ENCODE measurements at regions not wholly inside any gene's neighbourhood (a gene's known extent, or its start where the extent isn't known, plus 50 kb on each side); places are given as distances from the start of the nearest gene placed in this dataset.

- POLR2A ChIA-PET = interaction anchor here (2.3 to 4.0 kb wide), 2 partner anchors 13 to 28 kb away, joined by 11 to 32 read pairs; a partner anchor contains a TSS
- CTCF ChIA-PET = interaction anchor here (0.9 to 1.2 kb wide), 2 partner anchors 12 to 145 kb away, joined by 3 to 5 read pairs; a partner anchor contains a TSS
Measured at GRCh38 chr6:26170951-26171841, 84.0 kb downstream of the HFE start.

DNA sequence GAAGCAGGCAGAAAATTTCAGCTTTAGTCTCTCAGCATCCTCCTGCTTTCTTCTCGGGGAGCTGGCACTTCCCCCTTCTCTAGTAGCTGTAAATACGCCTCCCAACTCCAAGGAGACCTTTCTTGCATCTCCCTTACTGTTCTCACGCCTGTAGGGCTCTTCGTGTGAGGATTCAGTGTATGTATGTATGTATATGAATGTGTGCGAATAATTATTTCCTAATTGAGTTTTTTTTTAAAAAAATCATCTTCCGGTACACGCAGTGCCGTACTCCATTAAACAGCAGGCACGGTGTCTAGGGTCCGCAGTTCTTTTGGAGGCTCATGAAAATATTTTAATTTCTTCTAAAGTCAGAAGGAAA lies 85.4 kb downstream of the HFE start:
- no peak for TF ChIP-seq CTCF (IDR thresholded peaks at IDR 0.05; ENCODE audit: insufficient read depth, low read length, missing control alignments)
- POLR2A ChIA-PET = interaction anchor here (0.6 to 4.0 kb wide), 9 partner anchors 11 to 100 kb away, joined by 3 to 32 read pairs (median 5); a partner anchor contains a TSS
- H3K4me3 ChIP-seq (ENCODE audit: low read depth, low read length) = peak overlapping the region; percentile 57
- CTCF ChIA-PET = interaction anchor here (0.6 to 3.0 kb wide), 7 partner anchors 10 to 423 kb away, joined by 3 to 34 read pairs (median 4); partner anchors contain the start of gene ABT1
- no peak for DNase-seq (ENCODE audit: low read depth, low spot score)

More at GRCh38 chr6:26170951-26171841, 84.0 kb downstream of the HFE start:
- TF ChIP-seq CTCF (IDR thresholded peaks at IDR 0.05; ENCODE audit: insufficient read depth, low read length, missing control alignments) = no peak
- H3K4me3 ChIP-seq (ENCODE audit: low read depth, low read length) = peak overlapping the region; percentile 57
- DNase-seq (ENCODE audit: low read depth, low spot score) = no peak

DNA sequence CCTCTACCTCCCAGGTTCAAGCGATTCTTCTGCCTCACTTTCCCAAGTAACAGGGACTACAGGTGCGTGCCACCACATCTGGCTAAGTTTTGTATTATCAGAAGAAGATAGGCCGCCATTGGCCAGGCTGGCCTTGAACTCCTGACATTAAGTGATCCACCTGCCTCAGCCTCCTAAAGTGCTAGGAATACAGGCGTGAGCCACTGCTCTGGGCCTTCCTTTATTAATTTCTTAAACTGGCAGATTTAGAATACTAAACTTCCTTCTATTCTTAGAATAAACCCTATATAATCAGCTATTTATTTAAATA lies 86.6 kb downstream of the HFE start:
- ChIA-PET CTCF (interaction anchor here (0.8 to 3.0 kb wide), 14 partner anchors 9 to 930 kb away, joined by 3 to 34 read pairs (median 4); partner anchors contain the start of gene ABT1), POLR2A (interaction anchor here (1.0 to 4.0 kb wide), 4 partner anchors 9 to 50 kb away, joined by 4 to 32 read pairs (median 8); a partner anchor contains a TSS)
- no peak overlapping the region for H3K4me3 ChIP-seq (ENCODE audit: low read depth, low read length)
- no peak for DNase-seq (ENCODE audit: low read depth, low spot score)
- no peak for TF ChIP-seq CTCF (IDR thresholded peaks at IDR 0.05; ENCODE audit: insufficient read depth, low read length, missing control alignments)

DNA sequence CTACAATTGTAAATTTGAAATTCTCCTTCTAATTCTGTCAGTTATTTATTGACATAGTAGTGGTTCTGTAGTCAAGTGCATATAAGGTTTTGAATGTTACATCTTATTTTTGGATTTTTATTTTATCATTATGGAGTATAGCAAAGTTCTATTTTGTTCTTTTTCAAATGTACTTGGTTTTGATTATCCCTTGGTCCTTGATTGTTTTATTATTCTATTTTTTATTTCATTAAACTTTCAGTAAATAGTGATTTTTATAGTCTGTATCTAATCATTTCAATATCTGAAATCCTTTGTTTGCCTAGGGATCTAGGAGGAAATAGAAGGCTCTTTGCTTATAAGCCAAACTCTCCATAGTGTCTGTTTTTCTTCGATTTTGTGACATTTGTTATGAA lies 87.8 kb downstream of the HFE start:
- no peak for DNase-seq (ENCODE audit: low read depth, low spot score)
- H3K4me3 ChIP-seq (ENCODE audit: low read depth, low read length) = no peak overlapping the region
- ChIA-PET POLR2A (no interaction called here), CTCF (interaction anchor here (1.0 to 4.5 kb wide), 7 partner anchors 8 to 420 kb away, joined by 4 to 34 read pairs (median 8); partner anchors contain the start of gene ABT1)
- no peak for TF ChIP-seq CTCF (IDR thresholded peaks at IDR 0.05; ENCODE audit: insufficient read depth, low read length, missing control alignments)

- ChIA-PET CTCF (interaction anchor here (0.7 to 4.5 kb wide), 8 partner anchors 9 to 420 kb away, joined by 3 to 25 read pairs (median 4); a partner anchor contains a TSS), POLR2A (no interaction called here)
- H3K4me3 ChIP-seq (ENCODE audit: low read depth, low read length) = no peak overlapping the region
- peak; percentile 40 for TF ChIP-seq CTCF (IDR thresholded peaks at IDR 0.05; ENCODE audit: insufficient read depth, low read length, missing control alignments)
- DNase-seq (ENCODE audit: low read depth, low spot score) = no peak
Measured at GRCh38 chr6:26175428-26176181, 88.4 kb downstream of the HFE start.
